GM19043 (cell line): ENCODE measurements at regions not wholly inside any gene's neighbourhood (a gene's known extent, or its start where the extent isn't known, plus 50 kb on each side); places are given as distances from the start of the nearest gene placed in this dataset.

Source experiments
- ATAC-seq: cut with Tn5 transposase; IDR thresholded peaks from one replicate; pipeline ENCODE4 v1.9.1; 2021; ENCODE audit warnings: low read depth; ENCODE audit not compliant: unreplicated experiment

- ATAC-seq = no peak
Observed at GRCh38 chr2:177021706-177022343, 190.8 kb upstream of the HNRNPA3 start.

- ATAC-seq = no peak
Observed at GRCh38 chr2:177024765-177025164, 187.8 kb upstream of the HNRNPA3 start.

GRCh38 chr2:177026253-177026652, 186.3 kb upstream of the HNRNPA3 start:
- no peak for ATAC-seq

GRCh38 chr2:177026956-177027355, 185.6 kb upstream of the HNRNPA3 start:
- ATAC-seq = no peak

GRCh38 chr2:177028296-177028695, 184.3 kb upstream of the HNRNPA3 start:
- ATAC-seq = no peak

- ATAC-seq = no peak
Observed at GRCh38 chr2:177029075-177029474, 183.5 kb upstream of the HNRNPA3 start.

GRCh38 chr2:177029501-177029900, 183.1 kb upstream of the HNRNPA3 start:
- ATAC-seq = no peak

GRCh38 chr2:177029901-177030300, 182.7 kb upstream of the HNRNPA3 start:
- ATAC-seq = no peak

GRCh38 chr2:177030451-177031105, 182.0 kb upstream of the HNRNPA3 start:
- ATAC-seq = no peak

GRCh38 chr2:177031438-177032180, 181.0 kb upstream of the HNRNPA3 start:
- ATAC-seq = no peak

GRCh38 chr2:177036747-177037146, 175.8 kb upstream of the HNRNPA3 start:
- no peak for ATAC-seq

- ATAC-seq = no peak
Observed at GRCh38 chr2:177037569-177037968, 175.0 kb upstream of the HNRNPA3 start.

- ATAC-seq = no peak
Observed at GRCh38 chr2:177038787-177039484, 173.7 kb upstream of the HNRNPA3 start.

GRCh38 chr2:177042311-177042710, 170.3 kb upstream of the HNRNPA3 start:
- no peak for ATAC-seq

- no peak for ATAC-seq
Observed at GRCh38 chr2:177044671-177045070, 167.9 kb upstream of the HNRNPA3 start.

- no peak for ATAC-seq
Observed at GRCh38 chr2:177048981-177049380, 163.6 kb upstream of the HNRNPA3 start.

- no peak for ATAC-seq
Observed at GRCh38 chr2:177051278-177051677, 161.3 kb upstream of the HNRNPA3 start.

- ATAC-seq = no peak
Observed at GRCh38 chr2:177052471-177052870, 160.1 kb upstream of the HNRNPA3 start.

GRCh38 chr2:177053038-177053437, 159.6 kb upstream of the HNRNPA3 start:
- ATAC-seq = no peak

- ATAC-seq = no peak
Observed at GRCh38 chr2:177053716-177054115, 158.9 kb upstream of the HNRNPA3 start.

GRCh38 chr2:177056481-177056929, 156.1 kb upstream of the HNRNPA3 start:
- ATAC-seq = no peak
